Jurkat, Clone E6-1 (cell line): ENCODE measurements at regions not wholly inside any gene's neighbourhood (a gene's known extent, or its start where the extent isn't known, plus 50 kb on each side); places are given as distances from the start of the nearest gene placed in this dataset.

Experiments
- DNase-seq: peaks from one replicate; pipeline ENCODE4 v3.0.0-alpha.2; 2011; ENCODE audit warnings: low read depth, low spot score
- H3K4me3 ChIP-seq: 2 replicates; pipeline ENCODE4 v1.5.1; 2011; ENCODE audit warnings: mild to moderate bottlenecking, low read length, control low read depth, moderate library complexity

DNA sequence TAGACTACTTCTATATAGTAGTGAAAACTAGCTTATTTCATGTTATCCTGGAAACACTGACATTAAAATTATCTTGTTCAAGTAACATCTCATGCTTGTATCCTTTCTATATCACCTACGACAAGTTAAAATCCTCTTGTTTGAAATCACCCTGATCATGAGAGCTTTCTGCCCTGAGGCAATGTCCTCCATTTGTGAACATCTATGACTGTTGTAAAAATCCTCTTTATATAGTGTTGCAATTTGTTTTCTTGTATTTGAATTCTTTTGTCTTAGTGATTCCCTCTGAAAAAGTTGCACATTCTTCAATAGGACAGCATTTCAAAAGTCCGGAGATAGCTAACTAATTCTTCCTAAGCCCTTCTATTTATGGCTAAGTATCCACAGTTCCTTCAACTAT is 480.3 kb downstream of the NSUN3 start:
- H3K4me3 ChIP-seq, result no peak overlapping the region
- DNase-seq, result no peak

DNA sequence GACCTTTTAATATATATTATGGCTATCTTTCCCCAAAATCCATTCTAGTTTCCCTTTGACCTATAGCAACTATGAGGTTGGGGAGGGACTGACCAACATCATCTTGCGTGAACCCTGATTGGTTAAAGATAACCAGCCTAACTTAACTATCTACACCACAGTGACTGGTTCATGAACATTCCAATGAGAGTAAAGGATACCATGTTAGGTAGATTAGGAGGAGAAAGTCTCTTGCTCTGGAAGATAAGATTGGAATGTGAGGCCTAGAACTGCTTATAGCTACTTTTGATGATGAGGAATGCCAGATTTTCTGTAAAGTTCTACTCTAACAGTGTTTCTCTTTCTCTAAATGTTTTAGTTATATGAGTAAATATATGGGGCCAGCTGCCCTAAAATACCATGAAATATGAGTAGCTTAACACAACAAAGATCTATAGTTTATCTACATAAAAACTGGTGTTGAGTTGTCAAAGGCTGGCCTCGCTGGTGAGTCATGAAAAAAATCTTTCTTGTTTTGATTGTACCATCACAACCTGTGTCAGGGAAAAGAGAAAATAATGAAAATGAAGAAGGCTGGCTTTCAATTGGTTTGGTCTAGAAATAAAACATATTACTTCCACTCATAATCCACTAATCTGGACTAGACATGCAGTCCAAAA is 481.4 kb downstream of the NSUN3 start:
- no peak for DNase-seq
- H3K4me3 ChIP-seq, result no peak overlapping the region

DNA sequence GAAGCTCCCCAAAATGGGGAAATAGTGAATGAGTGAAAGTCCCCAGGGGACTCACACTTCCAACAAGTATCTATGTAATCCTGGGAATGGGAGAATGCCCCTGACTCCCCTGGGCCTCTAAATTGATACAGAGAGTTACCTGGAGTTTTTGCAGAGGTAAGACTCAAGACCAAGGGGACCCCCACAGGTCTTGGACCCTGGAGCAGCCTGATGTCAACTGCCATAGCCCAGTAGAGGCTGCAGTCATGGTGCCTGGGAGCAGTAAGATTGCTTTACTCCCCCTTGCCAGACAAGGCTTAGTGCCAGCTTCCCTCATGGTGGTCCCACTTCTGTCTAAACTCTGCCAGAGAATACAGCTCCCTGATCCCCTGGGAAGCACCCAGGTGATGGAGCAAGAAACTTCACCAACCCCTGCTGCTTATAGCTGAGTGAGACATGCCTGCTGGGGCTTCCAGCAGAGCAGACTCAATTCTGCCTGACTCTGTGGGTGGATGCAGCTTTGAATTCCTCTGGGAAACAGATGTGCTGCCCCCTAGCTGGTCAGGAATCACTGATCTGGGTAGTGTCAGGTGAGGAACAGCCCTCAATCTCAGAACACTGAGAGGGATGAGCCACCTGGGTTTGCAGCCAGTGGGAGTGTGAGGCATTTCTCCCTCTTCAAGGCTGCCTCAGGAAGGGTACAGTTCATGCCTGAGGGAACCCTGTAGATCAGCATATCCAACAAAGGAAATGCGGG is 485.9 kb downstream of the NSUN3 start:
- no peak for DNase-seq
- no peak overlapping the region for H3K4me3 ChIP-seq

DNA sequence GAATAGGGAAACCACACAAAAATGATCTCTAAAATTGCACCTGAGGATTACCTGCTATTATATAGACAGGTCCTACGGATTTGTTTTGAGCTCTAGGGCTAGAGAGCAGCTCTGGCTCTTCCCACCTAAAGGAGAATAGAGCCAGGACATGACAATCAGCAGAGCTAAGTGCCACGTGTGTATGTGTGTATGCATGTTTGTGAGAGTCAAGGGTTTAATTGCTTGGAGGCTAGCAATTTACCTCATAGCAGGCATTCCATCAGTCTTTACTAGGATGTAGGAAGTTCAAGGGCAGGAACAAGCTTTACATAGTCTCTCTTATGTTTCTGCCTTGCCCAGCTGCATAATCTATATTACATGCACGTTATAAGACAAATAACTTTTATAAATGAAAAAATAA is 498.2 kb downstream of the NSUN3 start:
- no peak for DNase-seq
- H3K4me3 ChIP-seq, result no peak overlapping the region

DNA sequence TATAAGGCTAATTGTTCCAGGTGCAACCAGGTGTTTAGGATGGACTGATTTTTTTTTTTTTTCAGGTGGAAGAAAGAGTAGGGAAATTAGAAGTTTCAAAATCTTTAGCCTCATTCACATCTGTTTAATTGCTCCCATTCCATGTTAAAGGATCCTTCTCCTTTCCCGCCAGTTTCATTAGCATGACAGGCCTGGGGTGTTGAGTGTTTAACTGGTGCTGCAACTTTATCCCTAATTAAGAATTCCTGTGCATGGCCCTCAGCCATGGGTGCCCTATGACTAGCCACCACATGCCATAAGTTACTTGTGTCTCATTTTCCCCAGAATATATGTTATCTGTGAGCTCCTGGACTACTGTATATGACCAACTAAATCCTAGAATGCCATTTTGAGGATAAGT is 501.4 kb downstream of the NSUN3 start:
- H3K4me3 ChIP-seq, result no peak overlapping the region
- no peak for DNase-seq

DNA sequence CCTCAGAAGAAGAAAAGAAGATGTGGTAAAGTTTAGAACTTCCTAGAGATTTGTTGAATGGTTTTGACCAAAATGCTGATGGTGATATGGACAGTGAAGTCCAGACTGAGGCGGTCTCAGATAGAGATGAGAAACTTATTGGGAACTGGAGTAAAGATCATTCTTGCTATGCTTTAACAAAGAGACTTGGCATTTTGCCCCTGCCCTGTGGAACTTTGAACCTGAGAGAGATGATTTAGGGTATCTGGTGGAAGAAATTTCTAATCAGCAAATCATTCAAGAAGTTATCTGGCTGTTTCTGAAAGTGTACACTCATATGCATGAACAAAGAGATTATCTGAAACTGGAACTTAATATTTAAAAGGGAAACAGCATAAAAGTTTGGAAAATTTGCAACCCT is 505.2 kb downstream of the NSUN3 start:
- no peak for DNase-seq
- no peak overlapping the region for H3K4me3 ChIP-seq

DNA sequence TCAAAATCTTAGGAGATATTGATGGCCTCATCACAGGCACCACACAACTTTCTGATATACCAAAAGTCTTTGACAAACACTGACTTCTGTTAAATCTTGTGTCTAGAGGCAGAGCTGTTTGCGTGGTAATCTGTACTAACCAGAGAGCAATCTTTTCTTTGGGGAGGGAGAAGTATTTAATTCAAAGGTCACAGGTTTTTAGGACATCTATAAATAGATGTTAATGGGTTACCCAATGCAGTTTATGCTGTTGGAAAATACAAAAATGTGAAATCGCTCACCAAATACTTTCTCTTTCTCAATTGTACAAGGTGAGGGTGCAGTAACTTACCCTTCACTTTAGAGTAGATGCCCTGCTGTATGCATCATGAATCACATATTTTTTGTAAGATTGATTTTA is 510.5 kb downstream of the NSUN3 start:
- H3K4me3 ChIP-seq, result no peak overlapping the region
- no peak for DNase-seq

DNA sequence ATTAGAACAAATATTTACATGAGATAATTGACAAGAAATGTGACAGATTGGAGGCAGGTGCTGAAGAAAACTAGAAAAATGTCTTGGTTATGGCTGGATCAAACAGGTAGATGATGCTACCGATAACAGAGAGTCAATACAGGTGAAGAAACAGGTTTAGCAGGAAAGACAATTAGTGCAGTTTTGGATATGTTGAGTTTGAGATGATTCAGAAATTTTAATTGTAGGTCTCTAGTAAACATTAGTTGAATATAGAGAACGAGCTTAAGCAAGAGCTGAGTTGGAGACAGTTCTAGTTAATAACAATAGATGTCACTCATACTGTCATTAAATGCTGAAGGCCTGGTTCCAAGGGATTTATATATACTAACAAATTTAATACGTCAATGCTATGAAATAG is 524.4 kb downstream of the NSUN3 start:
- DNase-seq, result no peak

DNA sequence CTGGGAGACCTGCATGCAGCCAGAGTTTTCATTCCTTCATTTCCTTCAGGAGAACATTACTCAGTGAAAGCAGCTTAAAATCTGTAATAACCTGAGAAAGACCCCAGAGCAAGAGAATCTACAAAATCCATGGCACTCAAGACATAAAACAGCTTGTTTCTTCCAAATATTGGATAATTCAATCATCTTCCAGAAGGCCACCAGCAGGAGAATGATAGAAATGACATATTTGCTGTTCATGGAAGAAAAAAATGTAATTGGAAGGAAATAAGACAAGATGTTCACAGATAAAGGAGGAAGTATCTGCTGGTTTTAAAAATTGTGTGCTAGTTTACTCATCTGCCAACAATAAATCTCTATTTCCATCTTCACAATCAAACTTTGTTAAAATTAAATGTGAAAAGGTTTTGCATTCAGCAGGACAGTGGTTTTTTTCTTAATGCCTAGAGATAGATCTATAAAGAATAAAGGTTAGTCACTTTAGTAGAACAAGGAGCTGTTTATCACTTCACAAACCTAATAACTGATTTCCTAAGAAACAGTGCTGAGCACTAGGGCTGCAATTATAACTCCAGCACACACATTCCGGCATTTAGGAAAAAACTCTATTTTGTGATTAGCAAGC is 530.8 kb downstream of the NSUN3 start:
- no peak for DNase-seq
- H3K4me3 ChIP-seq, result no peak overlapping the region

More for the DNA sequence above, 524.4 kb downstream of the NSUN3 start:
- H3K4me3 ChIP-seq, result no peak overlapping the region

DNA sequence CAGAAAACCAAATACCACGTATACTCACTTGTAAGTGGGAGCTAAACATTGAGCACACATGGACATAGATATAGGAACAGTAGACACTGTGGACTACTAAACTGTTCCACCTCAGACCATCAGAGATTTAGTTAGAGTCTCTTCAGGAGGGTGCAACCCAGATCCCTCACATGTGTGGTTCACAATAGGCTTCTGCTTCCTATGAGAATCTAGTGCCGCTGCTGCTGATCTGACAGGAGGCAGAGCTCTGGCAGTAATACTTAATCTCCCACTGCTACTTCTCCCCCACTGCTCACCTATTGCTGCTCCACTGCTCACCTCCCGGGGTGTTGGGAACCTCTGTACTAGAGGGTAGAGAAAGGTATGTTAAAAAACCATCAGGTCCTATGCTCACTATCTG is 533.3 kb downstream of the NSUN3 start:
- no peak for DNase-seq
- no peak overlapping the region for H3K4me3 ChIP-seq

DNA sequence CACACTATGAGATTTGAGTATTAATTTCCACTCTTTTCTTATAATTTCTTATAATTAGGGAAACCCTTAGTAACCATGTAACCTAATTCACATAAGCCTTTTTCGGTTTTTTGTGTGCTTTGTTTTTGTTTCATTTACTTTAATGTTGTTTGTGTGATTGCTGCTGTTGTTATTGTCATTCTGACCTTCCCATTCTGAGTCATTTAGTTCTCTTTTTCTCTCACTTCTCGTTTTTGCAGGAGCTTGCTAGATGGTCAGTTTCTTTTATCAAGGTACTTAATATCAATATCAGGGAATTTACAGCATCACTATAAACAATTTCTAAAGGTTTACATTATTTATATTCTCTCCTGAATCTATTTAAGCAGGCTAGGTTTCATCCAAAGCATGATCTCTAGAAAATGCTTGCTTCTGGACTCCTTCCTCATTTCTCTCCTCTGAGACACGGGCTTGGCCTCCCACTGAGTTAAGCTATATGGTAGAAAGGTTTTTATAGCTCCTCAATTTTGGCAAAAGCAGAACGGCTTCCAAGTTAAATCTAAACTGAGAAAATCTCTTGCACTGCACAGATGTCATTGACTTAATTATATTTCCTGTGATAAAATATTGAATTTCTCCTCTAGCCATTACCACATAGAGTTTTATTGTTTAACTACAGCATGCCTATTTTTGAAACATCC is 534.2 kb downstream of the NSUN3 start:
- H3K4me3 ChIP-seq, result no peak overlapping the region
- no peak for DNase-seq

DNA sequence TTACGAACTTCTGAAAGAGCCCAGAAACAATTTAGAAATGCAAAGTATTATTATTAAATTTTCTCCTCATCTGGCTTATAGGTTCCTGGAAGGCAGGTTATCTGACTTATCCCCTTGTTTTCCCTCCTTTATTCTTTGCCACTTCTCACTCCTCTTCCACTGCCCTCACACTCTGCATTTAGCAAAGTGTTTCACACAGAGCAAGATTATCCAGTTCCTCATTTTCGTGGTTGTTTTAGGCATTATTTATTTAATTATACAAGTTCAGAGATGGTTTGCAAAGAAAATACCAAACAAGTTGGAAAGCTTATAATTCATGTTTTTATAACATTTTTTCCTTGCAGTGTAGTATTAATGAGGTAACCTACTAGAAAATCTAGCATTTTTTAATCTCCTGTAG is 544.9 kb downstream of the NSUN3 start:
- no peak for DNase-seq
- no peak overlapping the region for H3K4me3 ChIP-seq

DNA sequence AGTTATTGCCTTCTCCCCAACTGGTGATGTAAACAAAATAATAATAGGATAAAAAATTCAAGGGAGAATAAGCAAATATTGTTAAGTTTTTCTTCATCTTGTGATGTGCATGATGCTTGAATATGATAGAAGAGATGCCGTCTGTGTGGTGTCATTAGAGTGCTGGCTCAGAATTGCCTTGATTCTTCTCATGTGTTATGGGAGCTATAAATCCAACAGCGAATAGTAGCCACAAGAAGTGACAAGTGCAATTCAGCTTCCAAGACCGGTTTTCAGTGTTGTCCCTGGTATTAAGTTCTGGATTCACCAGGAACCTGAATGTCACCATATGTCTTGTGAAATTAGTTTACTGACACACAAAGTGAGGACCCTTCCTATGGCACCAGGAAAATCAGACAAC is 547.0 kb downstream of the NSUN3 start:
- no peak for DNase-seq
- no peak overlapping the region for H3K4me3 ChIP-seq

DNA sequence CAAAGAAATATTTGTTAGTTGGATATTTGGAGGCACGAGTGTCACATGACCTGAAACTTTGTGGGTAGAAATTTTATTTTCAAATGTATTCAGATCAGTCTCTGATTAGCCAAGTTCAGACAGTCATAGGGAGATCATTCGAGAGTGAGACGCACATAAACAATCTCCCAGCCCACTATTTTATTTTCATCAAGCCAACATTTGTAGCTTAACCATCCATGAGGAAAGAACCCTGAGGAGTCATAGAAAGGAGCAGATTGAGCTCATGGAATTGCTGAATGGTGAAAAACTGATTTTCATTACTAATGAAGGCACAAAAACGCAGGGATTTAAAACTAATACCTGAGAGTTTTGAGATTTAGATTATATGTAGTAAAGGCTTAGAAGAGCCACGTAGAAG is 548.7 kb downstream of the NSUN3 start:
- H3K4me3 ChIP-seq, result no peak overlapping the region
- no peak for DNase-seq

DNA sequence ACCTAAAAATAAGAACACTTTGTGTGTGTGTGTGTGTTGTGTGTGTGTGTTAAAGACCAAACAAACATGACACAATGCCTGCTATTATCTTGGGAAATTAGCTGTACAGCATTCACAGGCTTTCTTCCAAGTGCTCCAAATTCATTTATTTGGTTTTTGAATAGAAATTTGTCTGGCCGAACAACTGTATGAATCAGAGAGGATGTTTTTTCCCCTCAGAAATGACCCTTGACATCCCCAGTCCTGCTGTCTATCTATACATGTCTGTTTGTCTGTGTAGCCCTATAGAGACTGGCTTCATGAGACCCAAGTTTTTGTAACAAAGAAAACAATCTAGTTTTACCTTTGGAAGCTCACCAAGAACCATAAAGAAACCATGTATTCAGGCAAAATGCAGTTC is 549.8 kb downstream of the NSUN3 start:
- H3K4me3 ChIP-seq, result no peak overlapping the region

DNA sequence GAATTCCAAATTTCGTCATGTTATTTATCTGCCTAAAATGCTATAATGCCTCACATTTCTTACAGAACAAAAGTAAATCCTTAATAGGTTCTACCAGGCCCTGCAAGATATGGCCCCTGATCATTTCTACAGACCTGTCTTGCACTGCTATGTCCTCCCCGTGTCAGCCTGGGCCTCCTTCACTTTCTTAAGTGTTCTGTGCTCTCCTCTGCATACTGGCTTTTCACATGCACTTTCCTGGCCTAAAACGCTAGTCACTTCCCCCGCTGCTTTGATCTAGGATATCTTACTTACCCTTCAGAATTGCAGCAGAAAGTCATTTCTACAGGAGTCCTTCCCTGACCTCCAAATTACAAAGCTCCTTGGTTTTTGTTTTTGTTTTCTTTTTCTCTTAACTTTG is 551.3 kb downstream of the NSUN3 start:
- no peak overlapping the region for H3K4me3 ChIP-seq
- DNase-seq, result no peak

More for the DNA sequence above, 549.8 kb downstream of the NSUN3 start:
- DNase-seq, result no peak

DNA sequence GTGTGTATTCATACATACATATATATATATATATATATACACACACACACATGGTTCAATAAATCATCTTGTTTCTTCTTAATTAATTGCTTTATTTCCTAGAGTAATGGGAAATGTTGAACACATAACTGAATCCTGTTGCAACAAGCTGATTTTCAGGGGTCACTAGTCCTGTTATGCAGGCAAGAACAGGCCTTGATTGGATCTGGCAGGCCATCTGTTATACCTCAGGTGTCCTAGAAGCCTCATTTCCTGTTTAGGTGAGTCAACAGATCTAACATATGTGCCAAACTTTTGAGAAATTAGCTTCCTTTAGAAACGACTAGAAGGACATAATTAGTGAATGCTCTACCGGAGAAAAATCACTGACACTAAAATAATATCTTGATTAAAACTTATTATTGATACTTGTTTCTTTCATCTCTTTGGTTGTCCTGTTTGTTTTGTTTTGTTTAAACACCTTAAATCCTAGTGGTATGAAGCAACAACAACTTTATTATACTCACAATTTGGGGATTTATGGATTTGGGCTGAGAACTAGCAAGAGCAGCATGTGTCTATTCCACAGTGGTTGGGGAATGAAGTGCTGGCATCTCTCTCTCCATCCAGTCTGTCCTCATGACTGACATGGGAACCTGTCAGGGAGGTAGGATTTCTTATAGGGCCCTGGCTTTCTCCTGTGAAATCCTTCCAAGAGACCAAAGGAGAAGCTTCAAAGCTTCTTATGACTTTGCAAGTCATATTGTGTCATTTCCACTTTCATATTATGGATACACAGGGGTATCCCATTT is 552.6 kb downstream of the NSUN3 start:
- no peak for DNase-seq
- H3K4me3 ChIP-seq, result no peak overlapping the region

DNA sequence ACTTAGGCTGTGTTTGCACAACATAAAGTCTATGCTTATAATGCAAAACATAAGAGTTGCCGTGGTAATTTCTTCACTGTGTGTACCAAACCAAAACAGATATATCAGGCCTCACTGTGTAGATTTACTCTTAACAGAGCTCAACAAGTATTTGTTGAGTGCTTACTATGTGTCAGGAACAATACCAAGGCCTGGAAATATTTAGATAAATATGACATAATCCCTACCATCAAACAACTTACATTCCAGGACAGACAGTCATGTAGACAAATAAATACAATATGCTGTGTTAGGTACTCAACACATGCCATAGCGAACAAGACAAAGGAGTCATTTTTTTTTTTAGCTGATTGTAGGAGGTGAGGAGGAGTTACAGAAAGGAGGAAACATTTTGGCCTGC is 554.0 kb downstream of the NSUN3 start:
- H3K4me3 ChIP-seq, result no peak overlapping the region
- no peak for DNase-seq

DNA sequence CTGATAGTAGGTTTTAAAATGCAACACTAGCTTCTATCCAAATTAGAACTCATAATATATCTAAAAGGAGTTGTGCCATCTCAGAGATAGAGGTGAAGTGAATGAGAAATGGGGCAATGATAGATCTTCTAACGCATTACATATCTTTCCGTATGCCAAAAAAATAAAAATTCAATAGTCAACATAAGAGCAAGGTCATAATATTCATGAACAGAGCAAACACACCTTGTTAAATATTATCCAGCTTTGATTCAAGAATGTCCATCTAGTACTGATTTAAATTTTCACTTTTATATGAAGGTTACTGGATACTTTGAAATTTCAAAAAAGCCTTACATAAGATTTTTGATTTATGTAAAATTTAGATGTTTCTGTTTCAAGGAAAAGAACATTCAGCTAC is 554.5 kb downstream of the NSUN3 start:
- DNase-seq, result no peak
- no peak overlapping the region for H3K4me3 ChIP-seq
